ENCODE measurements at regions not wholly inside any gene's neighbourhood (a gene's known extent, or its start where the extent isn't known, plus 50 kb on each side); places are given as distances from the start of the nearest gene placed in this dataset.
"Not testable (repeated sequence)": the region's sequence is repeated elsewhere in the genome, so short reads cannot be mapped to it uniquely, and the experiment has no call there.

- 95 to 96% methylated on average over 3 of the region's 3 CpGs for WGBS, 2 donors
- not testable (repeated sequence) for H3K4me3 ChIP-seq; H3K9ac ChIP-seq (ENCODE audit: insufficient read depth in 1 of 2, low read length in 2 of 2); H3K27ac ChIP-seq (ENCODE audit: low read depth in 1 of 2, low read length in 1 of 2); H3K27me3 ChIP-seq (ENCODE audit: control insufficient read depth in 3 of 3, insufficient read depth in 3 of 3, low read length in 2 of 3); H3K9me3 ChIP-seq (ENCODE audit: control insufficient read depth in 4 of 4, insufficient read depth in 3 of 4, low read length in 3 of 4); H3K36me3 ChIP-seq (ENCODE audit: control insufficient read depth in 4 of 4, insufficient read depth in 4 of 4, low read length in 4 of 4); ATAC-seq (ENCODE audit: insufficient read depth, low FRiP score); H3K4me1 ChIP-seq (ENCODE audit: control insufficient read depth in 5 of 5, insufficient read depth in 5 of 5, low read length in 5 of 5); DNase-seq
Measured at GRCh38 chr10:35263827-35264226, 72.5 kb upstream of the CCNY start.

GRCh38 chr10:35264636-35265035, 71.7 kb upstream of the CCNY start:
- WGBS, 2 donors = 98 to 99% methylated on average over 7 of the region's 7 CpGs
- not testable (repeated sequence) for H3K4me1 ChIP-seq (ENCODE audit: control insufficient read depth in 5 of 5, insufficient read depth in 5 of 5, low read length in 5 of 5); H3K27me3 ChIP-seq (ENCODE audit: control insufficient read depth in 3 of 3, insufficient read depth in 3 of 3, low read length in 2 of 3); H3K9ac ChIP-seq (ENCODE audit: insufficient read depth in 1 of 2, low read length in 2 of 2); DNase-seq; H3K9me3 ChIP-seq (ENCODE audit: control insufficient read depth in 4 of 4, insufficient read depth in 3 of 4, low read length in 3 of 4); H3K4me3 ChIP-seq; ATAC-seq (ENCODE audit: insufficient read depth, low FRiP score); H3K36me3 ChIP-seq (ENCODE audit: control insufficient read depth in 4 of 4, insufficient read depth in 4 of 4, low read length in 4 of 4); H3K27ac ChIP-seq (ENCODE audit: low read depth in 1 of 2, low read length in 1 of 2)

- H3K27ac ChIP-seq (ENCODE audit: low read depth in 1 of 2, low read length in 1 of 2) = no peak overlapping the region
- peaks cover 0 to 8% (median 0%) of the 10 kb centered on the region in 5 donors for H3K4me1 ChIP-seq (ENCODE audit: control insufficient read depth in 5 of 5, insufficient read depth in 5 of 5, low read length in 5 of 5)
- no peak overlapping the region for H3K9ac ChIP-seq (ENCODE audit: insufficient read depth in 1 of 2, low read length in 2 of 2)
- H3K4me3 ChIP-seq = no peak overlapping the region
- H3K27me3 ChIP-seq (ENCODE audit: control insufficient read depth in 3 of 3, insufficient read depth in 3 of 3, low read length in 2 of 3) = no peaks in the 10 kb centered on the region
- H3K36me3 ChIP-seq (ENCODE audit: control insufficient read depth in 4 of 4, insufficient read depth in 4 of 4, low read length in 4 of 4) = no peaks in the 10 kb centered on the region
- 88 to 94% methylated on average over 11 of the region's 11 CpGs for WGBS, 2 donors
- no peak for TF ChIP-seq CTCF (IDR thresholded peaks at IDR 0.05; ENCODE audit: control extremely low read depth, extremely low read depth)
- no peaks in the 10 kb centered on the region for H3K9me3 ChIP-seq (ENCODE audit: control insufficient read depth in 4 of 4, insufficient read depth in 3 of 4, low read length in 3 of 4)
- DNase-seq (peak in 2 of 3 donors; percentile 8 to 30), ATAC-seq (ENCODE audit: insufficient read depth, low FRiP score) (no peak)
Measured at GRCh38 chr10:35265435-35265834, 70.9 kb upstream of the CCNY start.

GRCh38 chr10:35268323-35268722, 68.0 kb upstream of the CCNY start:
- no peaks in the 10 kb centered on the region for H3K36me3 ChIP-seq (ENCODE audit: control insufficient read depth in 4 of 4, insufficient read depth in 4 of 4, low read length in 4 of 4)
- H3K4me1 ChIP-seq (ENCODE audit: control insufficient read depth in 5 of 5, insufficient read depth in 5 of 5, low read length in 5 of 5) = peaks cover 0 to 8% (median 0%) of the 10 kb centered on the region in 5 donors
- no peak for DNase-seq
- 86 to 88% methylated on average over 3 of the region's 3 CpGs for WGBS, 2 donors
- H3K9me3 ChIP-seq (ENCODE audit: control insufficient read depth in 4 of 4, insufficient read depth in 3 of 4, low read length in 3 of 4) = no peaks in the 10 kb centered on the region
- no peak overlapping the region for H3K27ac ChIP-seq (ENCODE audit: low read depth in 1 of 2, low read length in 1 of 2)
- H3K4me3 ChIP-seq = no peak overlapping the region
- no peak for TF ChIP-seq CTCF (IDR thresholded peaks at IDR 0.05; ENCODE audit: control extremely low read depth, extremely low read depth)
- no peak overlapping the region for H3K9ac ChIP-seq (ENCODE audit: insufficient read depth in 1 of 2, low read length in 2 of 2)
- no peaks in the 10 kb centered on the region for H3K27me3 ChIP-seq (ENCODE audit: control insufficient read depth in 3 of 3, insufficient read depth in 3 of 3, low read length in 2 of 3)
- ATAC-seq (ENCODE audit: insufficient read depth, low FRiP score) = no peak

- 79% methylated on average over 4 of the region's 4 CpGs for WGBS, 2 donors
- H3K27me3 ChIP-seq (ENCODE audit: control insufficient read depth in 3 of 3, insufficient read depth in 3 of 3, low read length in 2 of 3) = no peaks in the 10 kb centered on the region
- ATAC-seq (ENCODE audit: insufficient read depth, low FRiP score) = no peak
- H3K4me3 ChIP-seq = no peak overlapping the region
- no peaks in the 10 kb centered on the region for H3K36me3 ChIP-seq (ENCODE audit: control insufficient read depth in 4 of 4, insufficient read depth in 4 of 4, low read length in 4 of 4)
- no peak for TF ChIP-seq CTCF (IDR thresholded peaks at IDR 0.05; ENCODE audit: control extremely low read depth, extremely low read depth)
- peaks cover 0 to 8% (median 0%) of the 10 kb centered on the region in 5 donors for H3K4me1 ChIP-seq (ENCODE audit: control insufficient read depth in 5 of 5, insufficient read depth in 5 of 5, low read length in 5 of 5)
- H3K9ac ChIP-seq (ENCODE audit: insufficient read depth in 1 of 2, low read length in 2 of 2) = no peak overlapping the region
- no peak for DNase-seq
- H3K27ac ChIP-seq (ENCODE audit: low read depth in 1 of 2, low read length in 1 of 2) = no peak overlapping the region
- H3K9me3 ChIP-seq (ENCODE audit: control insufficient read depth in 4 of 4, insufficient read depth in 3 of 4, low read length in 3 of 4) = no peaks in the 10 kb centered on the region
Measured at GRCh38 chr10:35268791-35269257, 67.5 kb upstream of the CCNY start.

Data from lung (tissue), 11 donors.